ENCODE measurements at regions not wholly inside any gene's neighbourhood (a gene's known extent, or its start where the extent isn't known, plus 50 kb on each side); places are given as distances from the start of the nearest gene placed in this dataset. TPM values are rescaled to one million over a fixed set of nuclear protein-coding genes. Genes with fewer than 3 reads are reported as not detected.

DNA sequence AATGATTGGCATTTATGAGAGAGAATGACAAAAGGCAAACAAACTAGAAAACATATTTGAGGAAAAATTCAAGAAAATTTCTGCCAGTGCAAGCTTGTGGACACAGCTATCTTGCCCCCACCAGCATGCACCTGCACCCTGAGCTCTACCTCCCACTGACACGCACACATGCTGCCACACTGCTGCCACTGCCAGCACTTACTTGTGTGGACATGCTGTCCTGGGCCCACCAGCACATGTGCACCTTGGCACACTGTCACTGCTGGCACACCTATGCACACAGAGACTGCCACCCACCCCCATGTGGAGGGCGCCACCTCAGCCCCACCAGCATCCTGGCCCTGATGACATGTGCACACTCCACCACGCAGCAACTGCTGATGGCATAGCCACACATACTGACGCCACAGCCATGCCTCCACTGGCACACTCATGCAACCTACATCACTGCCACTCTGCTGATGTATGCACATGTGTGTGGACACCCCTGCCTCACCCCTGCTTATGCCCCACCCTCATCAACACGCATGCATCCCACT is 475.0 kb downstream of the SOX5 start:
- H2BK15ac ChIP-seq (ENCODE audit: low read depth, poor library complexity, severe bottlenecking): no peak overlapping the region
- H4K91ac ChIP-seq (ENCODE audit: low read length): peak overlapping the region; percentile 52
- H3K27ac ChIP-seq (ENCODE audit: low read length, poor library complexity, severe bottlenecking): no peak overlapping the region
- no peak overlapping the region for H3K9ac ChIP-seq (ENCODE audit: low read length)
- 87% methylated on average over 5 of the region's 5 CpGs for WGBS
- peaks cover 5% of the 10 kb centered on the region for H3K9me3 ChIP-seq (ENCODE audit: control insufficient read depth, low read length)
- no peak overlapping the region for H3K4ac ChIP-seq (ENCODE audit: low read depth in 1 of 2, low read length in 2 of 2)
- H4K8ac ChIP-seq (ENCODE audit: low read length): no peak overlapping the region
- H2AFZ ChIP-seq (ENCODE audit: low read depth, low read length): no peak overlapping the region
- no peak overlapping the region for H3K4me3 ChIP-seq (ENCODE audit: insufficient read depth in 1 of 2, low read depth in 1 of 2, low read length in 2 of 2)
- DNase-seq: no peak
- H3K4me2 ChIP-seq (ENCODE audit: low read length, poor library complexity, severe bottlenecking): no peak overlapping the region
- peak overlapping the region in 1 of 2 experiments; percentile 68 for H3K14ac ChIP-seq (ENCODE audit: low read length in 2 of 2)
- no peak overlapping the region for H2BK5ac ChIP-seq (ENCODE audit: low read depth, low read length, poor library complexity, severe bottlenecking)
- H3K4me1 ChIP-seq (ENCODE audit: control insufficient read depth, insufficient read depth, low read depth, low read length): peaks cover 2% of the 10 kb centered on the region
- no peak overlapping the region for H3K18ac ChIP-seq (ENCODE audit: low read depth in 1 of 2, low read length in 2 of 2)
- no peak overlapping the region for H2BK120ac ChIP-seq (ENCODE audit: low read depth, low read length)
- no peaks in the 10 kb centered on the region for H3K27me3 ChIP-seq (ENCODE audit: control insufficient read depth in 1 of 2, insufficient read depth in 1 of 2, low read length in 2 of 2)
- no peak overlapping the region for H3K23ac ChIP-seq (ENCODE audit: low read length in 2 of 2)
- H3K79me1 ChIP-seq (replicated peaks; ENCODE audit: low read length, poor library complexity, severe bottlenecking): no peaks in the 10 kb centered on the region
- H2AK5ac ChIP-seq (ENCODE audit: low read length, severe bottlenecking): no peak overlapping the region
- no peaks in the 10 kb centered on the region for H3K36me3 ChIP-seq (ENCODE audit: control insufficient read depth in 1 of 2, insufficient read depth in 2 of 2, low read depth in 1 of 2, low read length in 2 of 2)
- H2BK12ac ChIP-seq (ENCODE audit: low read length in 2 of 2): no peak overlapping the region

Small RNA genes in the stretch of these regions (small RNA-seq; reads per million reads assigned to genes)
- not detected for gene AC087258.2 (ENCODE audit: low read depth)

Measured in mesenchymal stem cell (in vitro differentiated cells and primary cell).